WTC11 (cell line): ENCODE measurements at regions not wholly inside any gene's neighbourhood (a gene's known extent, or its start where the extent isn't known, plus 50 kb on each side); places are given as distances from the start of the nearest gene placed in this dataset.

Experiments
- ATF2 ChIP-seq: sonication (generic); formaldehyde crosslinking; IDR thresholded peaks from 2 replicates; pipeline ENCODE4 v1.8.1; 2022; ENCODE audit warnings: low read depth, missing genetic modification reagents, borderline replicate concordance
- ESRRA ChIP-seq: sonication (generic); formaldehyde crosslinking; IDR thresholded peaks from 2 replicates; pipeline ENCODE4 v1.8.1; 2022; ENCODE audit warnings: mild to moderate bottlenecking, missing genetic modification reagents, borderline replicate concordance
- NFYB ChIP-seq: sonication (generic); formaldehyde crosslinking; conservative IDR thresholded peaks from 2 replicates; pipeline ENCODE4 v1.8.0; 2022; ENCODE audit warnings: low read depth, missing genetic modification reagents
- NR1H2 ChIP-seq: sonication (generic); formaldehyde crosslinking; IDR thresholded peaks from 2 replicates; pipeline ENCODE4 v1.9.0; 2021; ENCODE audit warnings: mild to moderate bottlenecking, moderate library complexity, missing genetic modification reagents
- ZNF423 ChIP-seq: fragments of 250-450 bp; sonication (Bioruptor Pico); IDR thresholded peaks from 2 replicates; pipeline ENCODE4 v2.1.2; 2022; ENCODE audit warnings: mild to moderate bottlenecking, moderate library complexity
- ZNF512 ChIP-seq: sonication (generic); formaldehyde crosslinking; IDR thresholded peaks from 2 replicates; pipeline ENCODE4 v1.8.1; 2022; ENCODE audit warnings: missing genetic modification reagents, borderline replicate concordance
- TF ChIP-seq, protein P1 (sequence below): fragments of 200-600 bp; IDR thresholded peaks from 2 replicates; pipeline ENCODE4 v1.8.0; 2022; ENCODE audit warnings: antibody characterized with exemption
- TF ChIP-seq, protein P2 (sequence below): sonication (generic); formaldehyde crosslinking; IDR thresholded peaks from 2 replicates; pipeline ENCODE4 v1.8.0; 2022; ENCODE audit warnings: mild to moderate bottlenecking, missing genetic modification reagents

DNA sequence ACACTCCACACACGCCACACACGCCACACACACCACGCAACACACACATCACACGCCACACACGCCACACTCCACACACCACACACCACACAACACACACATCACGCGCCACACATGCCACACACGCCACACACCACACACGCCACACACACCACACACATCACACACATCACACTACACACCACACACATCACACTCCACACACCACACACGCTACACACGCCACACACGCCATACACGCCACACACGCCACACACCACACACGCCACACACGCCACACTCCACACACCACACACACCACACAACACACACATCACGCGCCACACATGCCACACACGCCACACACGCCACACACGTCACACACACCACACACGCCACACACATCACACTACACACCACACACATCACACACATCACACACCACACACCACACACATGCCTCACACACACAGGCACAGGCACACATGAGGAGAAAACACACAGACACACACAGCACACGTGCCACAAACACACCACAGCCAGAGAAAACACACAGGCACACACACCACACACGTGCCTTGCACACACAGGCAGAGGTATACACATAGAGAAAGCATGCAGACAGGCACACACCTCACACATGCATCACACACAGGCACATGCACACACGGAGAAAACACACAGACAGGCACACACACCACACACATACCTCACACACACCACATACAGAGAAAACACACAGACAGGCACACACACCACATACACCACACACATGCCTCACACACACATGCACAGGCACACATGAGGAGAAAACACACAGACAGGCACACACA lies 241.5 kb upstream of the MYT1L start:
- TF ChIP-seq, protein P1, sequence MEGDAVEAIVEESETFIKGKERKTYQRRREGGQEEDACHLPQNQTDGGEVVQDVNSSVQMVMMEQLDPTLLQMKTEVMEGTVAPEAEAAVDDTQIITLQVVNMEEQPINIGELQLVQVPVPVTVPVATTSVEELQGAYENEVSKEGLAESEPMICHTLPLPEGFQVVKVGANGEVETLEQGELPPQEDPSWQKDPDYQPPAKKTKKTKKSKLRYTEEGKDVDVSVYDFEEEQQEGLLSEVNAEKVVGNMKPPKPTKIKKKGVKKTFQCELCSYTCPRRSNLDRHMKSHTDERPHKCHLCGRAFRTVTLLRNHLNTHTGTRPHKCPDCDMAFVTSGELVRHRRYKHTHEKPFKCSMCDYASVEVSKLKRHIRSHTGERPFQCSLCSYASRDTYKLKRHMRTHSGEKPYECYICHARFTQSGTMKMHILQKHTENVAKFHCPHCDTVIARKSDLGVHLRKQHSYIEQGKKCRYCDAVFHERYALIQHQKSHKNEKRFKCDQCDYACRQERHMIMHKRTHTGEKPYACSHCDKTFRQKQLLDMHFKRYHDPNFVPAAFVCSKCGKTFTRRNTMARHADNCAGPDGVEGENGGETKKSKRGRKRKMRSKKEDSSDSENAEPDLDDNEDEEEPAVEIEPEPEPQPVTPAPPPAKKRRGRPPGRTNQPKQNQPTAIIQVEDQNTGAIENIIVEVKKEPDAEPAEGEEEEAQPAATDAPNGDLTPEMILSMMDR = no peak
- TF ChIP-seq ZNF512 = no peak
- no peak for TF ChIP-seq ZNF423 (CRISPR knock-in tag)
- TF ChIP-seq ATF2 = no peak
- no peak for TF ChIP-seq NR1H2 (CRISPR knock-in tag)
- TF ChIP-seq ESRRA (CRISPR knock-in tag) = no peak
- TF ChIP-seq, protein P2, sequence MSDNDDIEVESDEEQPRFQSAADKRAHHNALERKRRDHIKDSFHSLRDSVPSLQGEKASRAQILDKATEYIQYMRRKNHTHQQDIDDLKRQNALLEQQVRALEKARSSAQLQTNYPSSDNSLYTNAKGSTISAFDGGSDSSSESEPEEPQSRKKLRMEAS (CRISPR knock-in tag) = no peak
- no peak for TF ChIP-seq NFYB (CRISPR knock-in tag)
